Left forelimb (tissue), 1 donor: ENCODE measurements at regions not wholly inside any gene's neighbourhood (a gene's known extent, or its start where the extent isn't known, plus 50 kb on each side); places are given as distances from the start of the nearest gene placed in this dataset.
"Not testable (repeated sequence)": the region's sequence is repeated elsewhere in the genome, so short reads cannot be mapped to it uniquely, and the experiment has no call there.

ENCODE experiments used
- DNase-seq: peaks from one replicate; pipeline ENCODE4 v3.0.0-alpha.2; 2018; ENCODE audit warnings: low spot score

- DNase-seq, result no peak
Observed at GRCh38 chr3:103791786-103792515, 1357.1 kb downstream of the ZPLD1 start.

GRCh38 chr3:103794656-103795055 is 1359.8 kb downstream of the ZPLD1 start:
- DNase-seq, result no peak

- no peak for DNase-seq
Observed at GRCh38 chr3:103796068-103796467, 1361.3 kb downstream of the ZPLD1 start.

- DNase-seq, result no peak
Observed at GRCh38 chr3:103803787-103804186, 1369.0 kb downstream of the ZPLD1 start.

GRCh38 chr3:103810167-103810566 is 1375.4 kb downstream of the ZPLD1 start:
- no peak for DNase-seq

- no peak for DNase-seq
Observed at GRCh38 chr3:103813955-103814354, 1379.1 kb downstream of the ZPLD1 start.

- DNase-seq, result no peak
Observed at GRCh38 chr3:103818398-103818797, 1383.6 kb downstream of the ZPLD1 start.

GRCh38 chr3:103818800-103819199 is 1384.0 kb downstream of the ZPLD1 start:
- no peak for DNase-seq

- no peak for DNase-seq
Observed at GRCh38 chr3:103825586-103825985, 1390.8 kb downstream of the ZPLD1 start.

- no peak for DNase-seq
Observed at GRCh38 chr3:103829723-103830326, 1395.0 kb downstream of the ZPLD1 start.

GRCh38 chr3:103847081-103848062 is 1412.6 kb downstream of the ZPLD1 start:
- no peak for DNase-seq

GRCh38 chr3:103851793-103852192 is 1417.0 kb downstream of the ZPLD1 start:
- no peak for DNase-seq

GRCh38 chr3:103862415-103862814 is 1427.6 kb downstream of the ZPLD1 start:
- no peak for DNase-seq

- no peak for DNase-seq
Observed at GRCh38 chr3:103863381-103863780, 1428.6 kb downstream of the ZPLD1 start.

- DNase-seq, result no peak
Observed at GRCh38 chr3:103866113-103866512, 1431.3 kb downstream of the ZPLD1 start.

GRCh38 chr3:103873021-103873420 is 1438.2 kb downstream of the ZPLD1 start:
- no peak for DNase-seq

- DNase-seq, result no peak
Observed at GRCh38 chr3:103873897-103874545, 1439.2 kb downstream of the ZPLD1 start.

GRCh38 chr3:103881809-103882208 is 1447.0 kb downstream of the ZPLD1 start:
- not testable (repeated sequence) for DNase-seq

- no peak for DNase-seq
Observed at GRCh38 chr3:103889675-103890074, 1454.9 kb downstream of the ZPLD1 start.

GRCh38 chr3:103894162-103894822 is 1459.5 kb downstream of the ZPLD1 start:
- DNase-seq, result no peak

GRCh38 chr3:103899328-103899727 is 1464.5 kb downstream of the ZPLD1 start:
- DNase-seq, result no peak

- no peak for DNase-seq
Observed at GRCh38 chr3:103904991-103905390, 1461.7 kb upstream of the ALCAM start.
